GM19043 (cell line): ENCODE measurements at regions not wholly inside any gene's neighbourhood (a gene's known extent, or its start where the extent isn't known, plus 50 kb on each side); places are given as distances from the start of the nearest gene placed in this dataset.

ENCODE experiments used
- ATAC-seq: cut with Tn5 transposase; IDR thresholded peaks from one replicate; pipeline ENCODE4 v1.9.1; 2021; ENCODE audit warnings: low read depth; ENCODE audit not compliant: unreplicated experiment

DNA sequence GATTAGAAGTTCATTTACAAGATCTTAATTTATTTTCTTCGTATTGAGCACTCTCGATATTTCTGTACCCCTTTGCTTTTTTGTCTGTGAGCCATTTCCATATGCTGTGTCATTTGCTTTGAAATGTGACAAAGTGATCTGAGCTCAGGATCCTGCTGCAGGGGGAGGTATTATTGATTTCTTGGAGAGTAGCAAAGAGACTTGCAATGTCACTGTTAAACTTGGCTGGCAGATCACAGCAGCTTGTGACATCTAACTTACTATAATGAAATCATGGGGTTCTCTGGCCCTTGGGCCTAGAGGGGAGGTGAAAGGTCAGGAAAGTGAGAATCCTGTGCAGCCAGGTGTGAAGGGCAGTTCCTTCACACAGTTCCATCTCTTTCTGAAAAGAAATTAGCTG is 923.4 kb downstream of the REEP3 start:
- ATAC-seq, result no peak

DNA sequence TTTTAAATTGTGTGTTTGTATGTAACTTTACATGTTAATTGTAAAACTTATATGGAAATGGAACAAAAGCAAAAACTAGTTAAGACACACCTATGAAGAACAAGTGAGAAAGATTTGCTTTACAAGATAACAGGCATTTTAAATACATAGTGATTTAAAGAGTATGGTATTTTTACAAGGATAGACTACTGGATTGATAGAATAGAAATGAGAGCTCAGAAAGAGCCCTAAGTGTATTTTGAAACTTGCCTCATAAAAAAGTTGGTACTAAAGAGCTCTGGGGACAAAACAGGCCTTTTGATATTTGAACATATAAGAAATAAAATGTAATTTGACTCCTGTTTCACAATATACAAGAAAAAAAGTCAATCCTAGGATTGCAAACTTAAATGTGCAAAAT is 928.4 kb downstream of the REEP3 start:
- no peak for ATAC-seq

DNA sequence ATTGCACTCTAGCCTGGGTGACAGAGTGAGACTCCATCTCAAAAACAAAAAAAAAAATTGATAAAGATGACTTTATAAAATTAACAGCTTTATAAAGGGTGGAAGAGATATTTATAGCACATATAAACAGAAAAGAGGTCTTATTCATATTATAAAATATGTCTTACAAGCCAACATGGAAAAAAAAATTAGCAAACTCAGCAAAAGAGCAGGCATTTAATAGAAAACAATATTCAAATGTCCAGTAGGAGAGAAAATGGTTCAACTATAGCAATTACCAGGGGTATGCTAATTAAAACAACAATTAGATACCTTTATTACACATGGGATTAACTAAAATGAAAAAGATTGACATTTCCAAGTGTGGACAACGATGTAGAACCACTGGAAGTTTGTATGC is 929.1 kb downstream of the REEP3 start:
- ATAC-seq, result no peak

DNA sequence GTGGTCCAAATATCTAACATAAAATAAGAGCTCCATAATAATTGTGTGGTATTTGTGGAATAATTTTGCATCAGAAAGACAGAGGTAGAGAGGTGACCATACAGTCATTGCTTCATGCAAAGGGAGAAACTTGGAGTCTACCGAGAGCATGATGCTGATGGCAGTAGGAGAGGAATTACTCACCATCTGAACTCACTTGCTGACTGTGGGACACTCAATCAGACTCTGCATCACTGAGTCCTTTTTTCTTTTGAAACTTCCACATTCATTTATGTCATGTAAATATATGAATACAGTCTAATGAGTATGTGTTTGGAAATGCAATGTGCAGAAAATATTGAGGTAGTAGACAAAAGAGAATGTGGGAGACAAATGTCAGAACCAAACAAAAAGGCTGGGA is 933.8 kb downstream of the REEP3 start:
- no peak for ATAC-seq

DNA sequence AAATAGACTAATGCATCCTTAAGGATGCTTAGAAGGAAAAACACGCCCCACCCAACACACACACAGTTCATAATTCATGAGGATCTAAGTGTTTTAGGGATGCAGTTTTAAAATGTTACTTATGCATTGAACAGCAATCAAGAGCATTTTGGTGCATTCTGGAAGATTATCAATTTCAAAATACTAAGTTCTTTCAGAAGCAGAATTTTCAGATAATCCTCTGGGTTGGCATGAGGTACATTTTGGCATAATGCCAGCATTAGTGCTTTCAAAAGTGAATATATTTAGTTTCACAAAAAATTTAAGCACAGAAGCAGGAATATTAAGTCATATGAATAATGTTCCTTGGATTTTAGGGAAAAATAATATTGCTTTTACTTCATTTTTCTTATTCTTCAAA is 937.1 kb downstream of the REEP3 start:
- ATAC-seq, result no peak

DNA sequence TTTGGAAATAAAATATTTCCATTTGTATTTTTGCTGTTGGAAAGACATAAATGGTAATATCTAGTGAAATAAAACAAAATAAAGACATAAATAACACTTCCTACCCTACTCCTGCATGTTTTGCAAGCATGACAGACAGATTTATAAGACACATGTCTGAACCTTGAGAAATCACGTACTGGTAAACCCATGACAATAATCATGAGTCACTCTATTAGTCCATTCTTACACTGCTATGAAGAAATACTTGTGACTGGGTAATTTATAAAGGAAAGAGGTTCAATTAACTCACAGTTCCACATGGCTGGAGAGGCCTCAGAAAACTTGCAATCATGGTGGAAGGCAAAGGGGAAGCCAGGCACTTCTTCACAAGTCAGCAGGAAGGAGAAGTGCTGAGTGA is 942.2 kb downstream of the REEP3 start:
- ATAC-seq, result no peak

DNA sequence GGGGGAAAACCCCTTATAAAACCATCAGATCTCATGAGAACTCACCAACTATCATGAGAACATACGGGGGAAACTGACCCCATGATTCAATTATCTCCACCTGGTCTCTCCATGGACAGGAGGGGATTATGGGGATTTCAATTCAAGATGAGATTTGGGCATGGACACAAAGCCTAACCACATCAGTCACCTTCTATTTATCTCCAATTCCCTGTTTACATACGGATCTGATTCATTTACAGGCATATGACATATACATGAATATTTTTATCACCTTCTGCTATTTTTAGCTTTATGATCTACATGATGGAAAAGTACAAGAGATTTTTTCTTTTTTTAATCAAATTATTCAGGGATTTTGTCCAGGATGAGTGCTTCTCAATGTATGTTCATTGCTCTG is 944.5 kb downstream of the REEP3 start:
- no peak for ATAC-seq

DNA sequence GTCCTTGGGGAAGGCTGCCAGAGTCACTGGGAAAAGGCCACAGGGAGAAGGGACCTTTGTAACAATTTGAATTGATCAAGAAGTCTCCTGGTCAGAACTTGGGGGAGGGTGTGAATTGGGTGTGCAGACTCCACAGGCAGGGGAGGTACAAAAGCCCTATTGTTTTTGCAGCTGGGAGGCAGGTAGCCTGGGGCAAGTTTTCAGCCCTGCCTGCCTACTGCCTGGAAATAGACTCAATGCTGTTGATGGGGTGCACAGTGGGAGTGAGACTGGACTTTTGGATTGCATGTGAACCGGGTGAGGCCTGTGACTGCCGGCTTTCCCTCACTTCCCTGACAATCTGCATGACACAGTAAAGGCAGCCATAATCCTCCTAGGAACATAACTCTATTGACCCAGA is 947.0 kb downstream of the REEP3 start:
- ATAC-seq, result no peak

DNA sequence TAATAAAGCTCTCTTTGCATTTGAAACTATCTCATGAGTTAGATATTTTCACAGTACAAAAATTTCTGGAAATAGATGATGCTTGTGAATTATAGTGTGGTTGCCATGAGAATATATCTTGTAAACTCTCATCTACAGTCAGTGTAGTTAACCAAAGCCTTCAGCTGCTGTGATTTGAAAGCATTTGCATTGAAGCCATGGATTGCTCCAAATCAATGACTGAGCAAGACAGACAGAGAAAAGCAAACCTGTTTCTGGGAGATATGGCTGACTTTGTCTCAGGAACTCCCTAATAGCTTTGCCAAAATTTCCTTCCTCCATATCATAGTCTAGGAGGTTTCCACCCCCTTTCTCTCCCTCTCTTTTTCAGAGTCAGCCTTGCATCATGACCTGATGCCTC is 955.3 kb downstream of the REEP3 start:
- ATAC-seq, result no peak

DNA sequence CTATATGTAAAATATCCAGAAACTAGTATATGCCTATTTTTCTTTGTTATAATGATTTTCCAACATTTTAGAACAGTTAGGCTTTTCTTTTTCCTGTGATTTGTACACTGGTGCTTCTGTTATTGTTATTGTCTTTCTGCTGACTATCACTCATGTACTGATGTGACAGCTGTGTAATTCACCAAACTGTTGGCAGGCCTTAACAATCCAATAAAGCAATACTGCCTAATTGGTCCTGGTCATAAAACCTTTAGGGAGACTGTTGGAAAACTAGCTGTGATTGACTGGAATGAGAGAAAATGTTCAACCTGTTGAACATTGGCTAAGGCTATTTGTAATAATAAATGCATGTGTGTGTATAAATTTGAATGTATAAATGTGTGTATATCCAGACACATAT is 956.6 kb downstream of the REEP3 start:
- no peak for ATAC-seq

DNA sequence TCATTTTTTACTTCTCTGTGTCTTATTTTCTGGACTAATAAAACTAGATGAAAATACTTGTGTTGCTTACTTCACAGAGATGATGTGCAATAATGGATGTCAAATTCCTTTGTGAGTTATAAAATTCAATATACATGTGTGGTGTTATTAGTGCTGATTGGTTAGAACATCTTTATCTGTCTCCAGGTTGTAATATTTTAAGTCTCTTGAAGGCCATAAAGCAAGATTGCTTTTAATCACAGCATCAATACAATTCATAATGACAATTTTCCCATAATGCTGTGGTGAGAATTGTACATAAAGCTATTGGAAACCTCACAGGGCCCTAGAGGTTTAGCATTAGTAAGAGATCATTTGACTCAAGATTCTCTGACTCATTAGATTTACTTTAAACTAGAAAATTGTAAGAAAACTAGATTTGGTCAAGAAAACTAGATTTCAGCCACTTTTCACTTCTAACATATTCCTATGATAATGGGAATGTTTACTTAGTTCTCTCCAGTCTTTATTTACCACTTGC is 963.7 kb downstream of the REEP3 start:
- no peak for ATAC-seq

DNA sequence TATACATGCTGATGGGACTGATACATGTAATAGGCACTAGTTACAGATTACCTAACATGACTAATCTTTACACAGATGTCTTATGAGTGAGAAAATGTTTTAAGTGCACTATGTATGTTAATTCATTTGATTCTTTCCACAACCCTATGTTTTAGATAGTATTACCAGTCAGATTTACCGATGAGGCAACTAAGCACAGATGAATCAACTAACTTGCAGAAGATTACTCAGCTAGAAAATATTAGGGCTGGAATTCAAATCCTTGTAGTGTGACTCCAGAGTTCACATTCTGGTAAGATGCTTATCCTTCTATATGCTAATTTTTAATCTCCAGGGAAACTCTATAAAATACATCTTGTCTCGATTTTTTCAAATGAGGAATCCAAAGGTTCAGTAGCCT is 964.9 kb downstream of the REEP3 start:
- ATAC-seq, result no peak

DNA sequence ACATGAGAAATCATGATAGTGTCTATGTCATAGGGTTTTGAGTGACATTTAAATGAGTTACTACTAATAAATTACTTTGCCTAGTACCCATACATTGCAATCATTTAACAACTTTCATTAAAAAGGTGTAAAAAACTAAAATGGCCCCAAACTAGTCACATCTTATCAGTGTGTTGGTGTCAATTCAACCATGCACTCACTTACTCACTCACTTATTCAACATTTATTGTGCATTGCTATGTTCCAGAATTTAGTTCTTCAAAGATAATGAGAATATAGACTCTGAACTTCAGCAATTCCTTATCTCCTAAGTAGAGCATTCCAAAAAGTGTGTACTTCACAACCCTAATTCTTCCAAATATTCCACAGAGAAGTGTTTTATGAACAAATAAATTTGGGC is 965.7 kb downstream of the REEP3 start:
- no peak for ATAC-seq

DNA sequence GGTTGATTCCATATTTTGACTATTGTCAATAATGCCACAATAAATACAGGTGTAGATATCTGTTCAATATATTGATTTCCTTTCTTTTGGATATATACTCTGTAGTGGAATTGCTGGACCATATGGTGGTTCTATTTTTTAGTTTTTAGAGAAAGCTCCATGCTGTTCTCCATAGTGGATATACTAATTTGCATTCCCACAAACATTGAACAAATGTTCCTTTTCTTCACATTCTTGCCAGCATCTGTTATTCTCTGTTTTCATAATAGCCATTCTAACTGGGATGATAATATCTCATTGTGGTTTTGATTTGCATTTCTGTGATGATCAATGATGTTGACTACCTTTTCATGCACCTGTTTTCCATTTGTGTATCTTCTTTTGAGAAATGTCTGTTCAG is 973.7 kb downstream of the REEP3 start:
- ATAC-seq, result no peak

DNA sequence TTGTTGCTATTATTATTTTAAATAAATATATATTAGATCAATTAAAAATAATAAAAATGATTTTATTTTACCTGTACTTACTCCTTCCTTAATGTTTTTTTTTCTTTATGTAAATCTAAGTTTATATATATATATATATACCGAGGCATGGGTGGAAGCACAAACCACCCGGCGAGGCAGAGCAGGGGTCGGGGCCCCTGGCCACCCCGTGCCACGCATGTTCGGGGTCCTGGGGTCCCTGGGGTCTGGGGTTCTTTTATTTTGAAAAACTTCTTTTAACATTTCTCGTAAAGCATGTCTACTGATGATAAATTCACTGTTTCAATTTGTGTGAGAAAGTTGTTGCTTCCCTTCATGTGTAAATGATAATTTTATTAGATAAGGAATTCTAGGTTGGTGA is 976.1 kb downstream of the REEP3 start:
- ATAC-seq, result no peak

DNA sequence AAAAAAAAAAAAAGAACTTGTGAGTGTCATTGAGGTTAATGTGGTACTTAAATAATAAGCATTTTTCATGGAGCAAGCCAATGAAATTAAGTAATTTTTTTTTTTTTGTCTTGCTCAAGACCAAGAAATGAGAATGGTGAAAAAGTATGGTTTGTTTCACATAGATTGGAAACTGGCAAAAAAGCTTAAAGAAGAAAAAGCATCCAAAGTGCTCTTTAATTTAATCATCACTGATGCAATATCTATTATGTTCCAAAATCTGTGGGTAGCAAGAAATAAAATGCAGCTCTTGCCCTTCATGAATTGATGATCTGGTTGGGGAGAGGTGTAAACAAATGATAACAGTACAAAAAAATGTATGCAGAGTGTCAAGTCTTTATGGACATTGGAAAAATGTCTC is 980.6 kb downstream of the REEP3 start:
- ATAC-seq, result no peak

DNA sequence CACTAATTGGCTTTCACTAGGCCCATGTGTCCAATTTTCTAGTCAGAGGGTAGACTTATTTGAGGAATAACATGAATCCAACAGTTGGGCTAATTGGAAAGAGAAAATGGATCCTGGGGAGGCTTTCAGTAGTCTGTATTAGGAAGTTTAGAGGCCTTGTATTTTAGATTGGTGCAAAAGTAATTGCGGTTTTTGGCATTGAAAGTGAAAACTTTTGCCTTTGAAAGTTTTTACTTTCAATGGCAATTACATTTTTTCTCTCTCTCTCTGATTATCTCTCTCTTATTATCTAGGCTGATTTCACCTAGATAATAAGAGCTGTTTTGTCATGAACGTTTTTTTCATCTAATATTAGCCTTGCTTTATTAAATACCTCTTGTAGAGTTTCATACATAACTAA is 981.7 kb downstream of the REEP3 start:
- no peak for ATAC-seq

DNA sequence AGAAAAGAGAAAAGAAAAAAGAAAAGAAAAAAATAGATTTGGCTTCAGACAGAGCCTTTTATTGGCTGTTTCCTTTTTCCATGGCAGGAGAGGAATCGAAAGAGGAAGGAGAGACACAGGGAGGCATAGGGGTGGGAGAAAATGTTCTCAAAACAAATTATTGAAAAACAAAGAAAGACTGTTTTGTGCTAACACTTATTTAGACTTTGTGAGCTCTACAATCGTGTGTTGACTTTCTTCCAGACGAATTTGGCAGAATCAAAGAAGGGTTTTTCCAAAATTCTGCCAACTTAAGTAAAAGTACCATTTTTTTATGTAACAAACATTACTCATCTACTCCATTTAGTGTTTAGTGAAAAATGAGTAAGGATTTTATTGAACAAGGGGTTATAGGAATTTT is 982.2 kb downstream of the REEP3 start:
- ATAC-seq, result no peak

DNA sequence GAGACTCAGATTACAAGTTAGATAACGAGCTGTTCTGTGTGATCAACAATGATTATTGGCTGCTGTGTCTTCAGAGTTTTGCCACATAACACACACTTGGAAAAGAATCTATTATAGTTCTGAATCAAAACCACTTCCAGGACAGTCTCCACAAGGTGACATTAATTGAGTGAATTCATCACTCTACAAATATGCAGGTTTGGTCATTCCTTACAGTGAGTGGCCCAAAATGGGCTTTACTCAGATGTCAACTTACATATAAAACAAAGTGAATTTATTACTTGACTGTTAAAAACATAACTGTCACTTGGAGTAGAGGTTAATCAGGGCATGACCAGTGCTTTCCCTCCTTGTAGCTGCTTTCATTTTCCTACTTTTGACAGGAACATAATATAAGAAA is 984.3 kb downstream of the REEP3 start:
- no peak for ATAC-seq

DNA sequence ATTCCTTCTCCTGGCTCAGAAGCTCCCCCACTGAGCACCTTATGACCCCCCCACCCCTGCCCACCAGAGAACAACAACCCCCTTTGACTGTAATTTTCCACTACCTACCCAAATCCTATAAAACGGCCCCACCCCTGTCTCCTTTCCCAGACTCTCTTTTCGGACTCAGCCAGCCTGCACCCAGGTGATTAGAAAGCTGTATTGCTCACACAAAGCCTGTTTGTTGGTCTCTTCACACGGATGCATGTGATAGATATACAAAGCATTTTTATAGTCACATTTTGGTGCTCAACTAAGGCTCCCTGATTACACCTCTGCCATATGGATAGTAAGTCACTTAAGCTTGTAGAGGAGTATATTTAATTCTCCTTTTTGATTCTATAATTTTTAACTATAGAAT is 985.8 kb downstream of the REEP3 start:
- ATAC-seq, result no peak

DNA sequence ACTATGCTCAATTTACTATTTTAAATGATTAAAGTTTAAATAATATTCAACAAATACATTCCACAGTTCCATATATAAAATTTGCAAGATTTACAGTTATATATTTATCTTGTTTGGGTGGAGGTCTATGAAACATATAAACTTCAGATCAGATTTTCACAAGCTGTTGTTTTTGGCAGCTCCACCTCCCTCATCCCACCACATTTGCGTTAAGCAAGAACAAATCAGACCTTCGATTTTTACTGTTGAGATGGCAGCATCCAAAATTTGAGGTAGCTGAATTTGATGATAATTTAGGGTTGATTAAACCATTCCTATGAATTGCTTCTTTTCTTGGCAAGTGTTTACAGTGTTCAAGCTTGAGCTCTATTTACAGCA is 986.4 kb downstream of the REEP3 start:
- no peak for ATAC-seq

DNA sequence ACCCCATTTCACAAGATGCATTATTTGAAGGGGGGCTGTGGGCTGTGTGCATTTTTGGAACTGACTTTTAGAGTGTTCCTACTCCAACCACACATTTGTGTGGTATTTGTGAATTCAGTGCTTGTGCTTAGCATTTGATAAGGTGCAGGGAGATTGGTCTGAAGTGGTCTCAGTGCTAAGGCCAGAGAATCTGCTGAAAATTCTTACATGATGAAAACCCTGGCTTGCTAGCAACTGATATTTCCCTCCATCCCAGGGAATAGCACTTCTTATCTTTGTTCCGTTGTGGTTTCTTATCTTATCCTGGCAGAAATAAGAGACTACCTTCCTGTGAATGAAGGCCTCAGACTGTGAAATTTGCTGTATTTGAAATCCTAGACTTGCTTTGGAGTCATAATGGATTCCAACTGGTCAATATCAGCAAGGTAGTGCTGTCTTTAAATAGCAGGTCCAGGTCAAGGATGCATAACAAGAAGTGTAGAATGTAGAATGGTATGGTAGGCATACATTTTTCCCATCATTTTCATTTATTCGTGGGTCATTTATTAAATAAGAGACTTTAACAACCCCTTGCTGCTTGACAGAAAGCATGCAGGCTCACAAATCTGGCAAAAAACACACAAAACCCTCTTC is 986.9 kb downstream of the REEP3 start:
- ATAC-seq, result no peak
